ENCODE measurements at regions not wholly inside any gene's neighbourhood (a gene's known extent, or its start where the extent isn't known, plus 50 kb on each side); places are given as distances from the start of the nearest gene placed in this dataset.

- Histone ChIP-seq H3K9me3 (ENCODE audit: insufficient read depth, low read depth, low read length) (no peaks in the 10 kb centered on the region), H3K79me2 (ENCODE audit: insufficient read depth, low read length) (no peaks in the 10 kb centered on the region), H4K20me1 (ENCODE audit: insufficient read depth, low read length) (no peaks in the 10 kb centered on the region), H3K27me3 (ENCODE audit: insufficient read depth, low read length) (no peaks in the 10 kb centered on the region), H3K4me1 (ENCODE audit: insufficient read depth, low read length) (no peaks in the 10 kb centered on the region), H3K4me3 (ENCODE audit: insufficient read depth, low read depth, low read length) (no peak overlapping the region), H3K27ac (ENCODE audit: low read depth, low read length) (no peak overlapping the region), H3K36me3 (ENCODE audit: insufficient read depth, low read length) (no peaks in the 10 kb centered on the region), H3K4me2 (ENCODE audit: low read length) (no peak overlapping the region), H3K9ac (ENCODE audit: low read length) (no peak overlapping the region), H2AFZ (ENCODE audit: low read depth, low read length) (no peak overlapping the region)
- Mint-ChIP-seq H3K27ac (ENCODE audit: unreplicated experiment) (no peak overlapping the region), H3K27me3 (ENCODE audit: low read depth, unreplicated experiment) (peaks cover 5% of the 10 kb centered on the region), H3K9me3 (ENCODE audit: unreplicated experiment) (peaks cover 2% of the 10 kb centered on the region), H3K4me3 (ENCODE audit: unreplicated experiment) (no peak overlapping the region), H3K36me3 (ENCODE audit: low read depth, unreplicated experiment) (no peaks in the 10 kb centered on the region), H3K4me1 (ENCODE audit: low read depth, unreplicated experiment) (no peaks in the 10 kb centered on the region)
- TF ChIP-seq EZH2 (IDR thresholded peaks at IDR 0.05; ENCODE audit: insufficient read depth, low read length) (no peak), CTCF (IDR thresholded peaks at IDR 0.05; ENCODE audit: insufficient read depth, low read depth, low read length) (no peak)
- FAIRE-seq (no peak), DNase-seq (ENCODE audit: low read depth) (no peak)
Observed at GRCh38 chr9:86687788-86688187, 259.5 kb downstream of the GAS1 start.

GRCh38 chr9:86685556-86685955 is 261.8 kb downstream of the GAS1 start:
- TF ChIP-seq CTCF (IDR thresholded peaks at IDR 0.05; ENCODE audit: insufficient read depth, low read depth, low read length) (no peak), EZH2 (IDR thresholded peaks at IDR 0.05; ENCODE audit: insufficient read depth, low read length) (no peak)
- Histone ChIP-seq H3K4me1 (ENCODE audit: insufficient read depth, low read length) (no peaks in the 10 kb centered on the region), H3K27me3 (ENCODE audit: insufficient read depth, low read length) (no peaks in the 10 kb centered on the region), H4K20me1 (ENCODE audit: insufficient read depth, low read length) (no peaks in the 10 kb centered on the region), H2AFZ (ENCODE audit: low read depth, low read length) (no peak overlapping the region), H3K4me2 (ENCODE audit: low read length) (no peak overlapping the region), H3K4me3 (ENCODE audit: insufficient read depth, low read depth, low read length) (no peak overlapping the region), H3K9me3 (ENCODE audit: insufficient read depth, low read depth, low read length) (no peaks in the 10 kb centered on the region), H3K36me3 (ENCODE audit: insufficient read depth, low read length) (no peaks in the 10 kb centered on the region), H3K27ac (ENCODE audit: low read depth, low read length) (no peak overlapping the region), H3K79me2 (ENCODE audit: insufficient read depth, low read length) (no peaks in the 10 kb centered on the region), H3K9ac (ENCODE audit: low read length) (no peak overlapping the region)
- H3K9me3 Mint-ChIP-seq (ENCODE audit: unreplicated experiment) = peaks cover 2% of the 10 kb centered on the region
- FAIRE-seq (no peak), DNase-seq (ENCODE audit: low read depth) (no peak)
- H3K4me3 Mint-ChIP-seq (ENCODE audit: unreplicated experiment) = no peak overlapping the region
- H3K36me3 Mint-ChIP-seq (ENCODE audit: low read depth, unreplicated experiment) = no peaks in the 10 kb centered on the region
- H3K27me3 Mint-ChIP-seq (ENCODE audit: low read depth, unreplicated experiment) = peaks cover 9% of the 10 kb centered on the region
- no peaks in the 10 kb centered on the region for H3K4me1 Mint-ChIP-seq (ENCODE audit: low read depth, unreplicated experiment)
- H3K27ac Mint-ChIP-seq (ENCODE audit: unreplicated experiment) = no peak overlapping the region

GRCh38 chr9:86684148-86684547 is 263.2 kb downstream of the GAS1 start:
- Mint-ChIP-seq H3K4me1 (ENCODE audit: low read depth, unreplicated experiment) (peaks cover 5% of the 10 kb centered on the region), H3K27ac (ENCODE audit: unreplicated experiment) (no peak overlapping the region), H3K36me3 (ENCODE audit: low read depth, unreplicated experiment) (no peaks in the 10 kb centered on the region), H3K9me3 (ENCODE audit: unreplicated experiment) (peaks cover 2% of the 10 kb centered on the region), H3K4me3 (ENCODE audit: unreplicated experiment) (no peak overlapping the region), H3K27me3 (ENCODE audit: low read depth, unreplicated experiment) (peaks cover 9% of the 10 kb centered on the region)
- H3K79me2 ChIP-seq (ENCODE audit: insufficient read depth, low read length) = no peaks in the 10 kb centered on the region
- no peaks in the 10 kb centered on the region for H3K36me3 ChIP-seq (ENCODE audit: insufficient read depth, low read length)
- FAIRE-seq = no peak
- no peak overlapping the region for H3K9ac ChIP-seq (ENCODE audit: low read length)
- H3K4me3 ChIP-seq (ENCODE audit: insufficient read depth, low read depth, low read length) = no peak overlapping the region
- no peaks in the 10 kb centered on the region for H3K9me3 ChIP-seq (ENCODE audit: insufficient read depth, low read depth, low read length)
- TF ChIP-seq CTCF (IDR thresholded peaks at IDR 0.05; ENCODE audit: insufficient read depth, low read depth, low read length) (no peak), EZH2 (IDR thresholded peaks at IDR 0.05; ENCODE audit: insufficient read depth, low read length) (no peak)
- H3K4me2 ChIP-seq (ENCODE audit: low read length) = no peak overlapping the region
- H3K27me3 ChIP-seq (ENCODE audit: insufficient read depth, low read length) = no peaks in the 10 kb centered on the region
- H3K4me1 ChIP-seq (ENCODE audit: insufficient read depth, low read length) = no peaks in the 10 kb centered on the region
- DNase-seq (ENCODE audit: low read depth) = peak; percentile 12
- no peak overlapping the region for H2AFZ ChIP-seq (ENCODE audit: low read depth, low read length)
- H4K20me1 ChIP-seq (ENCODE audit: insufficient read depth, low read length) = no peaks in the 10 kb centered on the region
- no peak overlapping the region for H3K27ac ChIP-seq (ENCODE audit: low read depth, low read length)

All from astrocyte (in vitro differentiated cells and primary cell).